C4-2B (cell line): ENCODE measurements at regions not wholly inside any gene's neighbourhood (a gene's known extent, or its start where the extent isn't known, plus 50 kb on each side); places are given as distances from the start of the nearest gene placed in this dataset.

Experiments
- H3K27ac ChIP-seq: fragments of 450-650 bp; 2 replicates; pipeline ENCODE4 v1.5.1; 2017
- CTCF ChIP-seq: fragments of 450-650 bp; conservative IDR thresholded peaks from 2 replicates; pipeline ENCODE4 v1.5.1; 2017; ENCODE audit warnings: mild to moderate bottlenecking
- ZFX ChIP-seq: fragments of 450-650 bp; IDR thresholded peaks from 2 replicates; pipeline ENCODE4 v1.6.1; 2017

DNA sequence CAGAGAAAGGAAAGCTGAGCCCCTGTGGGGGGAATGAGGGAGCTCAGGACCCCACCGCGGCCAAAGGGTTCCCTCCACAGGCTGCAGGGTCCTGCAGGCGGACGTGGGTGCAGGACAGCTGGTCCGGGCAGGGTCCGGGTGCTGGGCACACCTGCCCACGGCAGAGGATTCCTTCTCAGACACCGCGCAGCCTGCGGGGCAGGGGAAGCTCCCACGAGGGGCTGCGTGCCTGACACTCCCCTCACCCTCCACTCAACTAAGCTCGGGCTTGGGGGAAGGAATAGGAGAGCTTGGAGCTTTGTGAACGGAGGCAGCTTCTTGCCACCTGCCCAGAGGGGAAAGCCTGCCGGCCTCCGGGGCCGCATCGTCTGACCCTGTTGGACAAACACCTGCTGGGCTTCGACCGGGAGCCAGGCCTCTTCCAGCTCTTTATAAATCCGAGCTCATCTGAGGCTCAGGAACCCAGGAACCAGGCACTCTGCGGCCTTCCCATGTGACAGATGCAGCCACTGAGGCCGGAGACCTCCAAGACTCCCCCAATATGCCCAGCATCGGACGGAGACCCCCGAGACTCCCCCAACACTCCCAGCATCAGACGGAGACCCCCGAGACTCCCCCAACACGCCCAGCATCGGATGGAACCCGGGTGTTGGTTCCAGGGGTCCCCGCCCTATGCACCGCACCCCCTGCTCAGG lies 97.3 kb downstream of the PDGFA start:
- no peak for TF ChIP-seq ZFX
- no peak for TF ChIP-seq CTCF
- no peak overlapping the region for H3K27ac ChIP-seq

DNA sequence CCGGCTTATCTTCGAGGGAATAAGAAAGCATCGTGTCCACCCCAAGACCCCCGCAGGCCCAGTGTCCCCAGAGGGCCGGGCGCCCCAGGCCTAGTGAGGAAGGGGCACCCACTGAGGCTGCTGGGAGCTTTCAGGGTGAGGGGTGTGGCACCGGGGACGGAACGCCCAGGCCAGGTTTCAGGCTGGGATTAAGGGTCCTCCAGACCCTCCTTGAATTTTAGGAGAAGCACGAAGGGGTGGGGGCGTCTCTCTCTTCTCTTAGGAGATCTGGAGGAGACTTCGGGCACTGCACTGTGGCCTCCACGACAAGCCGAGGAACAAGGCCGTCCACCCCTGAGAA lies 96.8 kb downstream of the PDGFA start:
- H3K27ac ChIP-seq, result no peak overlapping the region
- TF ChIP-seq ZFX, result no peak
- TF ChIP-seq CTCF, result no peak

- no peak for TF ChIP-seq CTCF
- TF ChIP-seq ZFX, result no peak
- H3K27ac ChIP-seq, result no peak overlapping the region
Observed at GRCh38 chr7:423312-424260, 96.1 kb downstream of the PDGFA start.

- TF ChIP-seq CTCF, result no peak
- TF ChIP-seq ZFX, result no peak
- H3K27ac ChIP-seq, result no peak overlapping the region
Observed at GRCh38 chr7:424301-424935, 95.2 kb downstream of the PDGFA start.

DNA sequence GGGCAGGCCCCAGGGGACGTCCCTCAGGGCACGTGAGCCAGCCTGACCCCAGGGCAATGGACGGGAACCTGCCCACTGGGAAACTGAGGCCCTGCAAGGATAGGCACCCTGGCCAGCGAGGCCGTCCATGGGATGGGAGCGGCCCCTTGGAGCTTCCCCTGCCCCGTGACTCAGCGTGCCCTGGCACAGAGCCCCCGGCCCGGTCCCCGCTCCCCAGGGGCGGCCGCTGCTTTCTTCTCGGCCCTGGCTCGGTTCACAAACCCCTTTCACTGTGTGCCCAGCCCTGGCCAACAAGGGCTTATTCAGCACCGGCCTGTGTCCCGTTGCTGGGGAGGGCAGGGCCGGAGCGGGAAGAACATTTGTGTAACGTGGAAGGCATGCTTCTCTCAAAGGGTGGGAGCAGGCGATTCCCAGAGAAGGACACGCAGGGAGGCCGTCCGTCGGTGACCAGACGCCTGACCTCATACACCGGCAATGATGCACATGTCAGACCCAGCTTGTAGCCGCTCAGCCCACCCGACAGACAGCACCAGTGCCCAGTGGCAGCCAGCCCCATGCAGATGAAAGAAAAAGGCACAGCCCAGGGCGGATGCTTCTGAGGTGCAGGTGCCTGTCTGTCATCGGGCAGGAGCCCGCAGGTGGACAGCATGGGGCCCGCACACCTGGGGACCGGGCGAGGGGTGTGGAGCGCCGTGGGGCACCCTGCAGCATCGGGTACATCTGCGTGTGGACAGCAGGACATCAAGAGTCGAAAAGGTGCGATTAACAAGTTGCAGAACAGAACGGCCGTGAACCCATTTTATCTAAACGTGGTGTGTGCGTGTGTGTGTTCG lies 94.5 kb downstream of the PDGFA start:
- no peak for TF ChIP-seq ZFX
- no peak for TF ChIP-seq CTCF
- H3K27ac ChIP-seq, result no peak overlapping the region

DNA sequence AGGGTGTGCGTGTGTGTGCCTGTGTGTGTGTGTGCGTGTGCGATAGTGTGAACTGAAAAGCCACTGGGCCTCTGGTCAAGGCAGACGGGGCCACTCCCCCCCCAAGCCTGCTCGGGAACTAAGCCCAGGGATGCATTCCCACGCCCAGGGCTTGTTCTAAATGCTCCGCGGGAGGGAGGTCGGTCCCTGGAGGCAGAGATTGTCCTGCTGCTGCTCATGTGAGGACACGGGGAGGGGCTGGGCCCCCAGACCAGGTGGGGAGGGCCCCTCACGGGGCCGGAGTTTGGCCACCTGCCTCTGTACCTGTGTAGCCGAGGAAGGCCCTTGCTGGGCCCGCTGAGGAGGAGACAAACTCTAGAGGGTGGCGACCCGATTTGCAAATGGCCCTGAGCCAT lies 93.9 kb downstream of the PDGFA start:
- TF ChIP-seq ZFX (no peak), CTCF (no peak)

More for the DNA sequence above, 93.9 kb downstream of the PDGFA start:
- no peak overlapping the region for H3K27ac ChIP-seq
